GM12892 (cell line): ENCODE measurements at regions not wholly inside any gene's neighbourhood (a gene's known extent, or its start where the extent isn't known, plus 50 kb on each side); places are given as distances from the start of the nearest gene placed in this dataset.

Experiments
- DNase-seq: peaks from one replicate; pipeline ENCODE4 v3.0.0; 2011; ENCODE audit not compliant: insufficient read length
- FAIRE-seq: peaks from 2 replicates; lab custom pipeline; 2011; peaks lifted over from hg19 to GRCh38; lab: Jason Lieb, UNC
- POLR2A ChIP-seq: IDR thresholded peaks from 2 replicates; pipeline ENCODE4 v1.6.1; 2011; ENCODE audit warnings: low read depth, low read length, control low read depth
- POLR2AphosphoS5 ChIP-seq: IDR thresholded peaks from 2 replicates; pipeline ENCODE4 v1.6.1; 2011; ENCODE audit warnings: low read depth, low read length, control low read depth
- TAF1 ChIP-seq: IDR thresholded peaks from 2 replicates; pipeline ENCODE4 v1.6.1; 2011; ENCODE audit warnings: low read depth, mild to moderate bottlenecking, control low read depth, low read length, borderline replicate concordance

- DNase-seq (no peak), FAIRE-seq (no peak)
- TF ChIP-seq POLR2AphosphoS5 (no peak), TAF1 (no peak), POLR2A (no peak)
Measured at GRCh38 chr2:205913668-205914067, 172.3 kb downstream of the INO80D start.

GRCh38 chr2:205911306-205911705 is 174.7 kb downstream of the INO80D start:
- FAIRE-seq = no peak
- no peak for TF ChIP-seq POLR2AphosphoS5
- no peak for TF ChIP-seq POLR2A
- no peak for TF ChIP-seq TAF1
- no peak for DNase-seq

DNA sequence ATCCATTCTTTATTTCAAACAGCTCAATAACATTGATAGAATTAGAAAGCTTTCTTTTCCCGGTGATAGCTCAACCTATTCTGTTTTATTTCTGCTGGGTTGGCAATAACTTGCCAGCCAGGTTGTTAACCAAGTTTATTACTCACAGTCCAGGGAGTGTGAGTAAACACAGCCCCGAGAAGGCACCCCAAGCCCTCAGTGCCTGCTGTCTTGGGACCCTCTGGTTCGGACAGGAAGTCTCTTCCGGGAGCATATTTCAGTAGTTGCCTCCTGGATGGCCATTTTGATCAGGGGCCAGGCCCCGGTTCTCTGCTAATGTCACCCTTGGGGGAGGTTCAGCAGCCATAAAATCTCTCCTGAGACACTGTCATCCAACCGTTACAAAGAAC is 176.8 kb downstream of the INO80D start:
- no peak for TF ChIP-seq POLR2A
- TF ChIP-seq POLR2AphosphoS5 = no peak
- no peak for TF ChIP-seq TAF1
- DNase-seq (no peak), FAIRE-seq (no peak)

DNA sequence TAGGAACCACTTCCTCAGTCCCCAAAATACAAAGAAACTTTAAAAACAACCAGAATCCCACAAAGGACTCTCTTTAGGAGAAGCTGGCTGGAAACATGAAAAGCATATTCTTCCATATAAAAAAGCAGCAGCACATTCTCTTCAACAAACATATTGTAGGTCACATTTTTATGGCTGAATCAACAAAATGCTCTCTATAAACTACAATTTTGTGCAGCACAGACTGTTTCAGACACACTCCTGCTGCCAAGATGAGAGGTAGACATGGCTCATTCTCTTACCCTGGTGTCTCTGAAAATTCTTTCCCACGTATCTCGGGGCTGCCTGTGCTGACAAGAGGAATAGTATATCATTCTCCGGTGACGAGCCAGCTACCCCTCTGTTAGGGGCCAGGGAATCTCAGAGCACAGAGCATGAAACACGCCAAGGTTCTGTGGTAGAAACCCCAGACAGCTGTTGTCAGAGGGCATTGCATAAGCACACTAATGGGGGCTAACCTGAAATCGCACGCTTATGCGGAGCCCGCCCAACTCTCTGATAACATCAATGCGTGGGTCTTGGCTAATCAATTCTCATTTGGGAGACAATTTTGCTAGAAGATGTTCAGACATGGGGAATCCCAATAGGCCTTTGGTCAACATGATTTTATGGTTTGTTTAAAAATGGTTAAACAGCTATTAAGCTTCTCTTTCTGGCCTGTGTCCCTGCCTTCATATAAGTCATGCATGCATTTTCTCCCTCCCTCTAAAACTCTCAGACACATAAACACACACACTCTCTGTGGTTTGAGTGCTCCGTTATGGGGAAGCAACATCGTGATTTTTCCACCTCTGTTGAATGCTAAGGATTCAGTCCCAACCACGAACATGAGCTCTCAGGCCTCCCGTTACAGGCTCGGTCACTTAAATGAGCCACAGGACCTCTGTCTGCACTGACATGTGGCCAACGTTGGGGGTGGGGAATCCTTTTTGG is 177.5 kb downstream of the INO80D start:
- FAIRE-seq = no peak

DNA sequence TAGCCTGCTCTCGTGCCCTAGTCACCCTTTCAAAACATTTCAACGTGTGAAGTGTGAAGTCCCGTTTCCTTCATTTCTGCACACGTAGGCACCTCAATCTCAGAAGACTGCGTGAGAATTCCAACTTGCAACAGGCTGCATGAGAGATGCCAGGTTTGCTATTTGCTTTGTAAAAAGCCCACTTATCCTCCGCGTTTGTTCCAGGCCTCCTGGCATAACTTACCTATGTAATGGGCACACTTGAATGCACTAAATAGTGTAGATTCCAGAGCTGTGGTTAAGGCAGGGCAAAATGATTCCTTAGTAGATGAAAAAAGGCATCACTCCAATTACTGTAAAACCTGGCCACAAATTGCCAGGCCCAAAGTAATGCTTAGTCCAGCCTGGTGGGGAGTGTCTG is 179.6 kb downstream of the INO80D start:
- FAIRE-seq (no peak), DNase-seq (no peak)
- TF ChIP-seq POLR2AphosphoS5 = no peak
- no peak for TF ChIP-seq TAF1

More for the DNA sequence above, 177.5 kb downstream of the INO80D start:
- no peak for DNase-seq
- TF ChIP-seq POLR2A = no peak
- TF ChIP-seq POLR2AphosphoS5 = no peak
- no peak for TF ChIP-seq TAF1

DNA sequence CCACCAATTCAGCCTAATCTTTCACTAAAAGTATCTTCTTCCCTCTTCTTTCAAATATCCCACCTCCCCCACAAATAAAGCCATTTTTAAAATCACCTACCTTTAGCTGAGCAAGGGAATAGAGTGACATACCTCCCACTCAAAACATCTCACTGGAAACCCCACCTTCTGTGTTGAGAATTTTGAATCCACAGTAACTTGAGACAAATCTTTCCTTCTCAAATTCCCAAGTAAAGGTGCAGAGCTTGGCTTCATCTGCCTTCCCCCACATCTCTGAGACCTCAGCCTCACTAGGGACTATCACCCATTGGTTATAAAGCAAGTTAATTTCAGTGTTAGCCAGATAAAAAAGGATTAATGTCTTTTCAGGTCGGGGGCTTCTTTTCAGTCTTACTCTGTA is 180.4 kb downstream of the INO80D start:
- DNase-seq (no peak), FAIRE-seq (no peak)
- TF ChIP-seq POLR2AphosphoS5 = no peak
- no peak for TF ChIP-seq POLR2A
- TF ChIP-seq TAF1 = no peak

DNA sequence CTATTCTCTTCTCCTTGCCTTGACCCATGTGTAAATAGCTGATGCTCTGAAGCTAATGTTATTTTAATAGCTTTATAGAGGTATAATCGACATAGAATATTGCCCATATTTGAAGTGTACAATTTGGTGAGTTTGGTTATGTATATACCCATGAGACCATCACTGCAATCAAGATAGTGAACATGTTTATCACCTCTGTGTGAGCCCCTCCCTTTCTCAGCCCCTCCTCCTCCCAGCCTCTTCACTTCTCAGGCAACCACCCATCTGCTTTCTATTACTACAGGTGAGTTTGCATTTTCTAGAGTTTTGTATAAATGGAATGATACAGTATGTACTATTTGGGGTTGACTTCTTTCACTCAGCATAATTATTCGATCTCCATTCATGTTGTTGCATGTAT is 181.1 kb downstream of the INO80D start:
- TF ChIP-seq TAF1 (no peak), POLR2A (no peak), POLR2AphosphoS5 (no peak)
- DNase-seq = no peak
- FAIRE-seq = no peak

GRCh38 chr2:205903549-205904129 is 182.3 kb downstream of the INO80D start:
- TF ChIP-seq TAF1 = no peak
- no peak for TF ChIP-seq POLR2A
- TF ChIP-seq POLR2AphosphoS5 = no peak
- DNase-seq (no peak), FAIRE-seq (peak; percentile 40)

DNA sequence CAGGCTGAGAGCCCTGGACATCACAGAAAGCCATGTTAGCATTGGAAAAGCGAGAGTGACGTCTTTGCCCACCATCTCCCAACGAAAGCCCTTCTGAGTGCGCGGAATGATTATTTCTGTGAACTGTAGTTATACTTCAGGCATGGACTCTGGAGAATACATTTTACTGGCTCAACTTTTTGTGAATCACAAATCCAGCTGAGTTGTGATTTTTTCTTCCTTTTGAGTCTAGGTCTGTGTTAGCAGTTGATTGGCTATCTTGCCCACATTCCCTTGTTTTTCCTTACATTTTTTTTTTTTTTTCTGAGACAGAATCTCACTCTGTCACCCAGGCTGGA is 183.1 kb downstream of the INO80D start:
- DNase-seq (no peak), FAIRE-seq (no peak)
- TF ChIP-seq POLR2AphosphoS5 (no peak), POLR2A (no peak), TAF1 (no peak)

GRCh38 chr2:205902041-205902899 is 183.7 kb downstream of the INO80D start:
- no peak for FAIRE-seq
- DNase-seq = no peak
- TF ChIP-seq TAF1 (no peak), POLR2A (no peak), POLR2AphosphoS5 (no peak)

- no peak for DNase-seq
- TF ChIP-seq POLR2A = no peak
- no peak for TF ChIP-seq TAF1
- TF ChIP-seq POLR2AphosphoS5 = no peak
- FAIRE-seq = no peak
Measured at GRCh38 chr2:205901491-205901890, 184.5 kb downstream of the INO80D start.

GRCh38 chr2:205898744-205899143 is 187.2 kb downstream of the INO80D start:
- FAIRE-seq = no peak
- no peak for TF ChIP-seq POLR2A
- TF ChIP-seq TAF1 = no peak
- TF ChIP-seq POLR2AphosphoS5 = no peak
- DNase-seq = no peak
